DND-41 (cell line): ENCODE measurements at regions not wholly inside any gene's neighbourhood (a gene's known extent, or its start where the extent isn't known, plus 50 kb on each side); places are given as distances from the start of the nearest gene placed in this dataset.
A peak's percentile ranks its signal among the peaks of the same experiment; 100 is the strongest.

Source experiments
- ATAC-seq: fragments of 200-7000 bp; cut with Tn5 transposase; 3 replicates; pipeline ENCODE4 v1.9.1; 2021; ENCODE audit warnings: low read depth; ENCODE audit not compliant: insufficient read depth
- DNase-seq: peaks from one replicate; pipeline ENCODE4 v3.0.0-alpha.2; 2020
- H2AFZ ChIP-seq: 2 replicates; pipeline ENCODE4 v1.6.0; 2012; ENCODE audit warnings: low read depth, low read length
- H3K27ac ChIP-seq: 2 replicates; pipeline ENCODE4 v1.5.1; 2012; ENCODE audit warnings: low read length, inconsistent platforms
- H3K27me3 ChIP-seq: fragments of 200-600 bp; sonication (generic); 2 replicates; pipeline ENCODE4 v1.6.0; 2012; ENCODE audit warnings: low read length, mild to moderate bottlenecking, inconsistent platforms; ENCODE audit not compliant: insufficient read depth, poor library complexity
- H3K36me3 ChIP-seq: 2 replicates; pipeline ENCODE4 v1.5.1; 2012; ENCODE audit warnings: low read length, inconsistent platforms; ENCODE audit not compliant: insufficient read depth
- H3K4me1 ChIP-seq: 2 replicates; pipeline ENCODE4 v1.5.1; 2012; ENCODE audit warnings: mild to moderate bottlenecking, low read length; ENCODE audit not compliant: insufficient read depth
- H3K4me2 ChIP-seq: 2 replicates; pipeline ENCODE4 v1.6.0; 2012; ENCODE audit warnings: mild to moderate bottlenecking, moderate library complexity, low read length, inconsistent platforms; ENCODE audit not compliant: insufficient read depth
- H3K4me3 ChIP-seq, 2 experiments: fragments of 200-600 bp in 1 of 2; shearing (Covaris generic) in 1 of 2; 2 replicates each; pipeline ENCODE4 v1.5.1; 2012 to 2016; ENCODE audit warnings: inconsistent platforms in 2 of 2, low read length in 2 of 2, mild to moderate bottlenecking in 2 of 2, low read depth in 1 of 2, moderate library complexity in 1 of 2
- H3K79me2 ChIP-seq: 2 replicates; pipeline ENCODE4 v1.6.0; 2012; ENCODE audit warnings: low read length, inconsistent platforms; ENCODE audit not compliant: insufficient read depth
- H3K9ac ChIP-seq: 2 replicates; pipeline ENCODE4 v1.6.0; 2012; ENCODE audit warnings: low read depth, mild to moderate bottlenecking, inconsistent platforms, low read length, moderate library complexity
- H3K9me3 ChIP-seq: 2 replicates; pipeline ENCODE4 v1.5.1; 2012; ENCODE audit warnings: low read length, moderate library complexity, mild to moderate bottlenecking, inconsistent platforms; ENCODE audit not compliant: insufficient read depth, severe bottlenecking
- H4K20me1 ChIP-seq: 2 replicates; pipeline ENCODE4 v1.6.0; 2012; ENCODE audit warnings: low read length; ENCODE audit not compliant: insufficient read depth
- CTCF ChIP-seq: IDR thresholded peaks from 2 replicates; pipeline ENCODE4 v1.5.1; 2012; ENCODE audit warnings: borderline replicate concordance, low read length, moderate library complexity, mild to moderate bottlenecking; ENCODE audit not compliant: poor library complexity, severe bottlenecking; ENCODE audit errors: extremely low read depth
- EZH2 ChIP-seq: IDR thresholded peaks from 3 replicates; pipeline ENCODE4 v1.6.1; 2012; ENCODE audit warnings: borderline replicate concordance, low read depth, mild to moderate bottlenecking, moderate library complexity, low read length, inconsistent platforms; ENCODE audit not compliant: severe bottlenecking

DNA sequence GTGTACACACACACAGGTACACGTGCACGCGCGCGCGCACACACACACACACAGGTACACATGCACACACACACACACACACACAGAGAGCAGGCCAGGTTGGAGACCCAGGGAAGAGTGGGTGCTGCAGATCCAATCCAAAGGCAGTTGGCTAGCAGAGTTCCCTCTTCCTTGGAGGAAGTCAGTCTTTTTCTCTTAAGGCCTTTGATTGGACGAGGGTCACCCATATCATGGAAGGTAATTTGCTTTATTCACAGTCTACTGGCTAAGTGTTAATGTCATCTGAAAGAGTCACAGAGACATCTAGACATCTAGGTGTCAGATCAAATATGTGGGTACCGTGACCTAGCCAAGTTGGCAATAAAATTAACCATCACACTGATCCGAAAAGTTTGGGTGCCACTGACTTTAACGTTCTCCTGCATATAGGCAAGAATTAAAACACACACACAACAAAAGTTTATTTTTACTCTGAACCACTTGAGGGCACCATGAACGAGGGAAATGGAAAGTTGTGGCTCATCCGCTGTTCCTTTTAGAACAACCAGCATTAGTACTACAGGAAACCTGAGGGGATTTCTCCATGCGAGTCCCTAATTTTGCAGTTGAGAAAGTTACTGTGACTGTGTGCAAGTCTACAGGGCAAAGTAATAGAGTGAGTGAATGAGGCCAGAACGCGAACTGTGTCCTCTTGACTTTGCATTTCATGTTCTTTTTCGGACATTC, 66.0 kb upstream of the STOX2 start:
- Histone ChIP-seq H3K9ac (no peak overlapping the region), H3K36me3 (no peaks in the 10 kb centered on the region), H3K4me1 (no peaks in the 10 kb centered on the region), H3K4me2 (no peak overlapping the region), H3K9me3 (no peaks in the 10 kb centered on the region), H3K4me3 (no peak overlapping the region), H3K27ac (no peak overlapping the region), H4K20me1 (no peaks in the 10 kb centered on the region), H3K79me2 (no peaks in the 10 kb centered on the region), H2AFZ (no peak overlapping the region), H3K27me3 (no peaks in the 10 kb centered on the region)
- no peak for TF ChIP-seq EZH2
- TF ChIP-seq CTCF = no peak
- ATAC-seq (no peak), DNase-seq (no peak)

DNA sequence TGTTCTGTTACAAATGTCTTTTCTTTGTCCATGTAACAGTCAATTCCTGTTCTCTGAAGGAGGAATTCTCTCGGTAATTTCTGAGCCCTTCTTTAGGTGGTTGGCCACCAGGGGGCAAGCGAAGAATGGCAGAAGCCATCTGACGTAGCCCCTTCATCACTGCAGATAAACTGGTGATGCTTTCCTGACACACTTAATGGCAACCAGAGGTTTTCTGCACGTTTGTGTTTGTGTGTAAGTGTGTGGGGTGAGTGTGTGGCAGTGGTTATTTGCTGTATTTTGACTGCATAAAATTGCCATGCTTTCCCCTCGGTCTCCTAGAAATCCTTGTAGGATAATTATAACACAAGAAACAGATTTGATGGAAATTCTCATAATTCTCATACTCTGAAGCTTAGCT, 64.8 kb upstream of the STOX2 start:
- DNase-seq = peak; percentile 69
- Histone ChIP-seq H3K4me1 (no peaks in the 10 kb centered on the region), H3K9ac (no peak overlapping the region), H2AFZ (no peak overlapping the region), H4K20me1 (no peaks in the 10 kb centered on the region), H3K79me2 (no peaks in the 10 kb centered on the region), H3K4me2 (no peak overlapping the region), H3K4me3 (no peak overlapping the region), H3K36me3 (no peaks in the 10 kb centered on the region), H3K27ac (no peak overlapping the region), H3K9me3 (no peaks in the 10 kb centered on the region), H3K27me3 (no peaks in the 10 kb centered on the region)
- peak; percentile 88 for TF ChIP-seq CTCF
- no peak for TF ChIP-seq EZH2
- ATAC-seq = peak; percentile 88

- Histone ChIP-seq H2AFZ (no peak overlapping the region), H3K4me2 (no peak overlapping the region), H3K36me3 (no peaks in the 10 kb centered on the region)
Observed at GRCh38 chr4:183841001-183841400, 64.1 kb upstream of the STOX2 start.

More at GRCh38 chr4:183841001-183841400, 64.1 kb upstream of the STOX2 start:
- Histone ChIP-seq H3K9me3 (no peaks in the 10 kb centered on the region), H3K27ac (no peak overlapping the region), H4K20me1 (no peaks in the 10 kb centered on the region), H3K27me3 (no peaks in the 10 kb centered on the region), H3K79me2 (no peaks in the 10 kb centered on the region), H3K4me3 (no peak overlapping the region), H3K4me1 (no peaks in the 10 kb centered on the region), H3K9ac (no peak overlapping the region)
- TF ChIP-seq CTCF = no peak
- TF ChIP-seq EZH2 = no peak
- DNase-seq (no peak), ATAC-seq (no peak)
